Mesenchymal stem cell (in vitro differentiated cells and primary cell): ENCODE measurements at regions not wholly inside any gene's neighbourhood (a gene's known extent, or its start where the extent isn't known, plus 50 kb on each side); places are given as distances from the start of the nearest gene placed in this dataset.

Experiments
- DNase-seq: peaks from one replicate; pipeline ENCODE4 v3.0.0-alpha.2; 2013
- H2AFZ ChIP-seq: one replicate; pipeline ENCODE4 v1.6.1; 2013; ENCODE audit warnings: low read depth, mild to moderate bottlenecking, control low read depth, inconsistent platforms, low read length, moderate library complexity
- H2AK5ac ChIP-seq: 2 replicates; pipeline ENCODE4 v1.6.1; 2013; ENCODE audit warnings: low read length, moderate library complexity, mild to moderate bottlenecking, inconsistent platforms; ENCODE audit not compliant: severe bottlenecking
- H2BK120ac ChIP-seq: one replicate; pipeline ENCODE4 v1.6.1; 2013; ENCODE audit warnings: low read depth, mild to moderate bottlenecking, inconsistent platforms, low read length, moderate library complexity
- H2BK12ac ChIP-seq, 2 experiments: one replicate each; pipeline ENCODE4 v1.6.1; 2013; ENCODE audit warnings: inconsistent platforms in 2 of 2, low read length in 2 of 2, mild to moderate bottlenecking in 2 of 2, moderate library complexity in 2 of 2, control low read depth in 1 of 2
- H2BK15ac ChIP-seq: one replicate; pipeline ENCODE4 v1.6.1; 2013; ENCODE audit warnings: mild to moderate bottlenecking, low read depth, inconsistent platforms; ENCODE audit not compliant: poor library complexity, severe bottlenecking
- H2BK5ac ChIP-seq: 2 replicates; pipeline ENCODE4 v1.6.1; 2013; ENCODE audit warnings: low read depth, mild to moderate bottlenecking, low read length, control low read depth, inconsistent platforms; ENCODE audit not compliant: poor library complexity, severe bottlenecking
- H3K14ac ChIP-seq, 2 experiments: one replicate each; pipeline ENCODE4 v1.6.1; 2013; ENCODE audit warnings: inconsistent platforms in 2 of 2, low read length in 2 of 2, control low read depth in 1 of 2, mild to moderate bottlenecking in 1 of 2, moderate library complexity in 1 of 2
- H3K18ac ChIP-seq, 2 experiments: one replicate each; pipeline ENCODE4 v1.6.1; 2013; ENCODE audit warnings: inconsistent platforms in 2 of 2, low read length in 2 of 2, control low read depth in 1 of 2, low read depth in 1 of 2, mild to moderate bottlenecking in 1 of 2
- H3K23ac ChIP-seq, 2 experiments: one replicate each; pipeline ENCODE4 v1.6.1; 2013; ENCODE audit warnings: inconsistent platforms in 2 of 2, low read length in 2 of 2, mild to moderate bottlenecking in 2 of 2, moderate library complexity in 2 of 2, control low read depth in 1 of 2
- H3K27ac ChIP-seq: 2 replicates; pipeline ENCODE4 v1.5.1; 2013; ENCODE audit warnings: mild to moderate bottlenecking, moderate library complexity, low read length, control low read depth, inconsistent platforms; ENCODE audit not compliant: poor library complexity, severe bottlenecking
- H3K27me3 ChIP-seq, 2 experiments: 2 replicates each; pipeline versions ENCODE4 v1.6.1 to v1.7.0; 2013; ENCODE audit warnings: low read length in 2 of 2, mild to moderate bottlenecking in 2 of 2, moderate library complexity in 2 of 2, control low read depth in 1 of 2, inconsistent platforms in 1 of 2; ENCODE audit not compliant: control insufficient read depth in 1 of 2, insufficient read depth in 1 of 2
- H3K36me3 ChIP-seq, 2 experiments: 2 replicates each; pipeline versions ENCODE4 v1.6.1 to v1.7.0; 2013; ENCODE audit warnings: low read length in 2 of 2, control low read depth in 1 of 2, inconsistent platforms in 1 of 2, low read depth in 1 of 2, mild to moderate bottlenecking in 1 of 2; ENCODE audit not compliant: insufficient read depth in 2 of 2, control insufficient read depth in 1 of 2
- H3K4ac ChIP-seq, 2 experiments: one replicate each; pipeline ENCODE4 v1.6.1; 2013; ENCODE audit warnings: inconsistent platforms in 2 of 2, low read length in 2 of 2, mild to moderate bottlenecking in 2 of 2, moderate library complexity in 2 of 2, control low read depth in 1 of 2, low read depth in 1 of 2
- H3K4me1 ChIP-seq: 2 replicates; pipeline ENCODE4 v1.6.1; 2013; ENCODE audit warnings: low read depth, low read length, control low read depth; ENCODE audit not compliant: control insufficient read depth, insufficient read depth
- H3K4me2 ChIP-seq: 2 replicates; pipeline ENCODE4 v1.6.1; 2013; ENCODE audit warnings: low read length, mild to moderate bottlenecking, inconsistent platforms; ENCODE audit not compliant: poor library complexity, severe bottlenecking
- H3K4me3 ChIP-seq, 2 experiments: 2 replicates each; pipeline versions ENCODE4 v1.5.1 to v1.7.0; 2013; ENCODE audit warnings: low read length in 2 of 2, mild to moderate bottlenecking in 2 of 2, control low read depth in 1 of 2, low read depth in 1 of 2; ENCODE audit not compliant: insufficient read depth in 1 of 2
- H3K79me1 ChIP-seq: replicated peaks from 2 replicates; pipeline ENCODE4 v1.6.1; 2013; ENCODE audit warnings: mild to moderate bottlenecking, control low read depth, low read length, inconsistent platforms; ENCODE audit not compliant: poor library complexity, severe bottlenecking
- H3K9ac ChIP-seq: 2 replicates; pipeline ENCODE4 v1.7.0; 2013; ENCODE audit warnings: mild to moderate bottlenecking, low read length, moderate library complexity
- H3K9me3 ChIP-seq: 2 replicates; pipeline ENCODE4 v1.7.0; 2013; ENCODE audit warnings: mild to moderate bottlenecking, low read length; ENCODE audit not compliant: control insufficient read depth
- H4K8ac ChIP-seq: one replicate; pipeline ENCODE4 v1.6.1; 2013; ENCODE audit warnings: inconsistent platforms, mild to moderate bottlenecking, low read length, moderate library complexity
- H4K91ac ChIP-seq: one replicate; pipeline ENCODE4 v1.6.1; 2013; ENCODE audit warnings: mild to moderate bottlenecking, low read length, inconsistent platforms
- WGBS: methylation state at CpG from one replicate; pipeline ENCODE4 v1.1.7; 2013; ENCODE audit warnings: mixed read lengths; 5-methylcytosine and 5-hydroxymethylcytosine counted together

- Histone ChIP-seq H2BK120ac (no peak overlapping the region), H3K36me3 (no peaks in the 10 kb centered on the region), H3K27ac (no peak overlapping the region), H3K23ac (no peak overlapping the region), H3K4me3 (no peak overlapping the region), H2AFZ (no peak overlapping the region), H4K8ac (no peak overlapping the region), H3K9me3 (no peaks in the 10 kb centered on the region), H4K91ac (no peak overlapping the region), H2BK5ac (no peak overlapping the region), H3K4me2 (no peak overlapping the region), H3K4ac (no peak overlapping the region), H2BK15ac (no peak overlapping the region), H3K14ac (no peak overlapping the region), H3K27me3 (peaks cover 0 to 9% of the 10 kb centered on the region in 2 experiments), H3K79me1 (no peaks in the 10 kb centered on the region), H3K18ac (no peak overlapping the region), H3K9ac (no peak overlapping the region), H2AK5ac (no peak overlapping the region), H3K4me1 (no peaks in the 10 kb centered on the region), H2BK12ac (no peak overlapping the region)
- no peak for DNase-seq
- whole genome bisulfite sequencing, result 84% methylated on average over 4 of the region's 7 CpGs
Measured at GRCh38 chr16:17691106-17691898, 220.5 kb upstream of the XYLT1 start.

- H3K4ac ChIP-seq, result no peak overlapping the region
- H3K14ac ChIP-seq, result no peak overlapping the region
- no peak overlapping the region for H3K9ac ChIP-seq
- H3K27ac ChIP-seq, result no peak overlapping the region
- H3K4me1 ChIP-seq, result no peaks in the 10 kb centered on the region
- H3K27me3 ChIP-seq, result peaks cover 0 to 2% of the 10 kb centered on the region in 2 experiments
- H3K79me1 ChIP-seq, result no peaks in the 10 kb centered on the region
- no peak overlapping the region for H2BK15ac ChIP-seq
- H3K23ac ChIP-seq, result no peak overlapping the region
- H4K8ac ChIP-seq, result no peak overlapping the region
- no peak overlapping the region for H2AK5ac ChIP-seq
- no peak overlapping the region for H3K4me2 ChIP-seq
- no peak for DNase-seq
- H4K91ac ChIP-seq, result no peak overlapping the region
- H3K36me3 ChIP-seq, result no peaks in the 10 kb centered on the region
- no peak overlapping the region for H2BK12ac ChIP-seq
- H2BK120ac ChIP-seq, result no peak overlapping the region
- no peak overlapping the region for H3K18ac ChIP-seq
- H3K9me3 ChIP-seq, result peaks cover under 1% of the 10 kb centered on the region
- H3K4me3 ChIP-seq, result no peak overlapping the region
- no peak overlapping the region for H2AFZ ChIP-seq
- no peak overlapping the region for H2BK5ac ChIP-seq
Measured at GRCh38 chr16:17685447-17685846, 214.7 kb upstream of the XYLT1 start.

DNA sequence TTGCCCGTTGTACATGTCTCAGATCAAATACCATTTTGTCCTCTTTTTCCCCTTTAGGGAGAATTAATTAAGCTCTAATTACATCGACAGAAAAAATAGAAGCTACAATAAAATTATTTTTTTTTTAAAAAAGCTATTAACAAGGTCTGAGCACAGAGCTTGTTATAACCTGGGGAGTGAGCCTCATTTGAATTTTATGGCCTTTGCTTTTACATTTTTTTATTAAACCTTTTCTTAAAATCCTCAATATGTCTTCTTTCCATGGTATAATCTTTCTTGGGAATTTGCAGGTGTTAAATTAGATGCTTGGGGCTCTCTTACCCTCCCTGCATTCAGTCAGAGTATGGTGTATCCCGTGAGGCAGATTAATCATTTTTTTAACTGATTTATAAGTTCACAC is 212.5 kb upstream of the XYLT1 start:
- H3K4me3 ChIP-seq, result no peak overlapping the region
- no peak overlapping the region for H2BK120ac ChIP-seq
- H3K9me3 ChIP-seq, result peaks cover 15% of the 10 kb centered on the region
- H3K23ac ChIP-seq, result no peak overlapping the region
- no peak overlapping the region for H2BK15ac ChIP-seq
- H4K8ac ChIP-seq, result no peak overlapping the region
- no peaks in the 10 kb centered on the region for H3K4me1 ChIP-seq
- H4K91ac ChIP-seq, result no peak overlapping the region
- no peak overlapping the region for H3K9ac ChIP-seq
- H3K14ac ChIP-seq, result no peak overlapping the region
- H2AK5ac ChIP-seq, result no peak overlapping the region
- no peak for DNase-seq
- H3K4me2 ChIP-seq, result no peak overlapping the region
- H2AFZ ChIP-seq, result no peak overlapping the region
- WGBS, result no CpG with 5 or more reads among the region's 3 CpGs
- H3K27ac ChIP-seq, result no peak overlapping the region
- H2BK5ac ChIP-seq, result no peak overlapping the region
- H2BK12ac ChIP-seq, result no peak overlapping the region
- no peak overlapping the region for H3K4ac ChIP-seq
- H3K36me3 ChIP-seq, result no peaks in the 10 kb centered on the region
- H3K27me3 ChIP-seq, result no peaks in the 10 kb centered on the region
- no peaks in the 10 kb centered on the region for H3K79me1 ChIP-seq
- H3K18ac ChIP-seq, result no peak overlapping the region

DNA sequence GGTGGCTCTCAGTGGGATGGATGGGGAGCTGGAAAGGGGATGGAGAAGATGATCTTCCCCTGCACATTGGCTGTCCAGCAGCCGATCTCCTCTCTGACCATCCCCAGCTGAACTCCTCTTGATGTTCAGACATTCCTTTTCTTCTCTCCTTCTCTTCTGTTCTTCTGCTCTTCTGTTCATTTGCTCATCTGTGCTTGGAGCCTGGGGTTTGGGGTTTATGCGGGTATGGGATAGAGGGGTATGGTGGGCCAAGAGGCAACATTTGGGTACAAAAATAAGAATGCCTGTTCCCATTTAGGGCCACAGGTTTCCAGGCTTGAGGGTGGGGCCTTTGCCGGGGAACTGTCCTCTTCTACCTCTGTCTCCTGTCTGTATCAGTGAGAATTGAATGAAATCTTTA is 205.4 kb upstream of the XYLT1 start:
- Histone ChIP-seq H3K4me3 (no peak overlapping the region), H3K27me3 (no peaks in the 10 kb centered on the region), H2BK12ac (no peak overlapping the region), H2AFZ (no peak overlapping the region), H2BK120ac (no peak overlapping the region), H3K36me3 (no peaks in the 10 kb centered on the region), H3K14ac (no peak overlapping the region), H4K91ac (no peak overlapping the region), H2BK5ac (no peak overlapping the region), H3K27ac (no peak overlapping the region), H3K79me1 (no peaks in the 10 kb centered on the region), H3K9ac (no peak overlapping the region), H3K4me1 (no peaks in the 10 kb centered on the region), H2AK5ac (no peak overlapping the region), H3K9me3 (peaks cover 15% of the 10 kb centered on the region), H3K23ac (no peak overlapping the region), H3K4ac (no peak overlapping the region), H3K4me2 (no peak overlapping the region), H2BK15ac (no peak overlapping the region), H4K8ac (no peak overlapping the region), H3K18ac (no peak overlapping the region)
- DNase-seq, result no peak
- 88% methylated on average over 2 of the region's 3 CpGs for WGBS
